Peyer's patch (tissue), 4 donors: ENCODE measurements at regions not wholly inside any gene's neighbourhood (a gene's known extent, or its start where the extent isn't known, plus 50 kb on each side); places are given as distances from the start of the nearest gene placed in this dataset.

ENCODE experiments used
- DNase-seq, 3 donors: peaks; one replicate each; pipeline ENCODE4 v3.0.0-alpha.2; 2017 to 2019
- H3K27ac ChIP-seq, 4 donors: fragments of 200-600 bp; sonication (generic); one replicate each; pipeline ENCODE4 v1.5.1; 2016 to 2019
- H3K27me3 ChIP-seq, 2 donors: fragments of 200-600 bp; sonication (generic); one replicate each; pipeline ENCODE4 v1.5.1; 2019
- H3K36me3 ChIP-seq, 3 donors: fragments of 200-600 bp; sonication (generic); one replicate each; pipeline ENCODE4 v1.5.1; 2016 to 2019
- H3K4me1 ChIP-seq, 4 donors: fragments of 200-600 bp; sonication (generic); one replicate each; pipeline ENCODE4 v1.5.1; 2016 to 2019
- H3K4me3 ChIP-seq, 4 donors: fragments of 200-600 bp; sonication (generic); 1 replicate in 3 of 4; 2 replicates in 1 of 4; pipeline ENCODE4 v1.5.1; 2016 to 2019; ENCODE audit warnings: mild to moderate bottlenecking in 1 of 4
- H3K9me3 ChIP-seq, 4 donors: fragments of 200-600 bp; sonication (generic); one replicate each; pipeline ENCODE4 v1.5.1; 2016 to 2019; ENCODE audit warnings: mild to moderate bottlenecking in 1 of 4
- POLR2A ChIP-seq, 2 donors: fragments of 450-650 bp; IDR thresholded peaks; one replicate each; pipeline ENCODE4 v1.5.1; 2017; ENCODE audit warnings: antibody characterized with exemption in 2 of 2, mild to moderate bottlenecking in 2 of 2, moderate library complexity in 2 of 2
- TF ChIP-seq, protein P1 (sequence below), 6 experiments: fragments of 450-650 bp in 4 of 6; fragments of 200-600 bp in 2 of 6; sonication (generic) in 1 of 6; IDR thresholded peaks; one replicate each; pipeline ENCODE4 v1.5.1; 2017 to 2019; ENCODE audit warnings: antibody characterized with exemption in 6 of 6, mild to moderate bottlenecking in 3 of 6, moderate library complexity in 1 of 6

GRCh38 chr7:46414946-46415345 lies 493.9 kb upstream of the IGFBP3 start:
- no peaks in the 10 kb centered on the region for H3K36me3 ChIP-seq
- no peaks in the 10 kb centered on the region for H3K9me3 ChIP-seq
- TF ChIP-seq POLR2A (IDR thresholded peaks at IDR 0.05) = no peak
- TF ChIP-seq, protein P1, sequence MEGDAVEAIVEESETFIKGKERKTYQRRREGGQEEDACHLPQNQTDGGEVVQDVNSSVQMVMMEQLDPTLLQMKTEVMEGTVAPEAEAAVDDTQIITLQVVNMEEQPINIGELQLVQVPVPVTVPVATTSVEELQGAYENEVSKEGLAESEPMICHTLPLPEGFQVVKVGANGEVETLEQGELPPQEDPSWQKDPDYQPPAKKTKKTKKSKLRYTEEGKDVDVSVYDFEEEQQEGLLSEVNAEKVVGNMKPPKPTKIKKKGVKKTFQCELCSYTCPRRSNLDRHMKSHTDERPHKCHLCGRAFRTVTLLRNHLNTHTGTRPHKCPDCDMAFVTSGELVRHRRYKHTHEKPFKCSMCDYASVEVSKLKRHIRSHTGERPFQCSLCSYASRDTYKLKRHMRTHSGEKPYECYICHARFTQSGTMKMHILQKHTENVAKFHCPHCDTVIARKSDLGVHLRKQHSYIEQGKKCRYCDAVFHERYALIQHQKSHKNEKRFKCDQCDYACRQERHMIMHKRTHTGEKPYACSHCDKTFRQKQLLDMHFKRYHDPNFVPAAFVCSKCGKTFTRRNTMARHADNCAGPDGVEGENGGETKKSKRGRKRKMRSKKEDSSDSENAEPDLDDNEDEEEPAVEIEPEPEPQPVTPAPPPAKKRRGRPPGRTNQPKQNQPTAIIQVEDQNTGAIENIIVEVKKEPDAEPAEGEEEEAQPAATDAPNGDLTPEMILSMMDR (IDR thresholded peaks at IDR 0.05) = no peak
- no peaks in the 10 kb centered on the region for H3K4me1 ChIP-seq
- DNase-seq = no peak
- H3K4me3 ChIP-seq = no peak overlapping the region
- H3K27me3 ChIP-seq = no peaks in the 10 kb centered on the region
- no peak overlapping the region for H3K27ac ChIP-seq

DNA sequence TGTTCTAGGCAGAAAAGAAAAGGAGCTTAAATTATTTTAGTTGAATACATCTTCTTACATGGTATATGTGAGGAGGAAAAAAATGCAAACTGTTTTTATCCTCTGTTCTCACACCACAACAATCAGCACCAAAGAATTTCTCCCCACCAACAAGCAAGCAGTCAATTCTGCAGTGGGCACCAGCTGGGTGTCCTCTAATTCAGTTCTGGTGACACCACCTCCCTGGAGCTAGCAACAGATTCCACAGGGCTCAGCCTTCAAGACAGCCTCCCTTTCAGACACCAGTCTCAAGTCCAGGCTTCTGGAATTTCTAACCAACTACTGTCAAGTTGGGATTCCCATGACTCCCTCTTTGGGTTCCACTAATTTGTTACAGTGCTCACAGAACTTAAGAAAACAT lies 490.2 kb upstream of the IGFBP3 start:
- H3K4me1 ChIP-seq = no peaks in the 10 kb centered on the region
- no peak overlapping the region for H3K27ac ChIP-seq
- H3K36me3 ChIP-seq = no peaks in the 10 kb centered on the region
- H3K4me3 ChIP-seq = no peak overlapping the region
- no peak for DNase-seq
- no peaks in the 10 kb centered on the region for H3K27me3 ChIP-seq
- no peak for TF ChIP-seq POLR2A (IDR thresholded peaks at IDR 0.05)
- no peaks in the 10 kb centered on the region for H3K9me3 ChIP-seq

GRCh38 chr7:46407125-46407524 lies 486.1 kb upstream of the IGFBP3 start:
- no peak for DNase-seq
- Histone ChIP-seq H3K27me3 (no peaks in the 10 kb centered on the region), H3K27ac (no peak overlapping the region), H3K36me3 (no peaks in the 10 kb centered on the region), H3K4me1 (no peaks in the 10 kb centered on the region), H3K9me3 (no peaks in the 10 kb centered on the region), H3K4me3 (no peak overlapping the region)
- no peak for TF ChIP-seq POLR2A (IDR thresholded peaks at IDR 0.05)
- TF ChIP-seq, protein P1 (IDR thresholded peaks at IDR 0.05) = no peak

- no peaks in the 10 kb centered on the region for H3K4me1 ChIP-seq
- H3K4me3 ChIP-seq = no peak overlapping the region
- H3K9me3 ChIP-seq = no peaks in the 10 kb centered on the region
- TF ChIP-seq, protein P1 (IDR thresholded peaks at IDR 0.05) = no peak
- TF ChIP-seq POLR2A (IDR thresholded peaks at IDR 0.05) = no peak
- no peak overlapping the region for H3K27ac ChIP-seq
- no peaks in the 10 kb centered on the region for H3K27me3 ChIP-seq
- no peaks in the 10 kb centered on the region for H3K36me3 ChIP-seq
- DNase-seq = no peak
Measured at GRCh38 chr7:46397591-46397990, 476.5 kb upstream of the IGFBP3 start.

DNA sequence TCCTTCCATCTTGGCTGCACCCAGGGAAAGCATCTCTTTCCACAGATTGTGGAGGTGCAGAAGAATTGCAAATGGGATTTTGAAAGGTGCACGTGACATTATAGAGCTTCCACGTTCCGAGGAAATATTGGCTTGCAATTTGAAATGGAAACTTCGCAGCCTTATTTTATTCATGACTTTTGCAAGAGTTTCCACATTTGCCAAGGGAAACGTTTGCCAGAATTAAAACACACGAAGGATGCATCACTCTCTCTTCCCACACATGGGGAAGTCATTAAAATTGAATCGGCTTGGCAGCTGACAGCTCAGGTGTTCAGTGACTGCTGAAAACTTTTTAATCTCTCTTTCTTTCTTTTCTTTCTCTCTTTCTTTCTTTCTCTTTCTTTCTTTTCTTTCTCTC lies 475.4 kb upstream of the IGFBP3 start:
- no peaks in the 10 kb centered on the region for H3K27me3 ChIP-seq
- no peaks in the 10 kb centered on the region for H3K36me3 ChIP-seq
- no peak for TF ChIP-seq POLR2A (IDR thresholded peaks at IDR 0.05)
- TF ChIP-seq, protein P1 (IDR thresholded peaks at IDR 0.05) = no peak
- no peaks in the 10 kb centered on the region for H3K4me1 ChIP-seq
- H3K27ac ChIP-seq = no peak overlapping the region
- no peaks in the 10 kb centered on the region for H3K9me3 ChIP-seq
- H3K4me3 ChIP-seq = no peak overlapping the region
- no peak for DNase-seq

GRCh38 chr7:46393142-46393541 lies 472.1 kb upstream of the IGFBP3 start:
- no peak overlapping the region for H3K27ac ChIP-seq
- no peaks in the 10 kb centered on the region for H3K36me3 ChIP-seq
- peaks cover 0 to 6% (median 0%) of the 10 kb centered on the region in 4 donors for H3K4me1 ChIP-seq
- no peak for TF ChIP-seq POLR2A (IDR thresholded peaks at IDR 0.05)
- TF ChIP-seq, protein P1 (IDR thresholded peaks at IDR 0.05) = no peak
- H3K27me3 ChIP-seq = no peaks in the 10 kb centered on the region
- DNase-seq = no peak
- H3K9me3 ChIP-seq = no peaks in the 10 kb centered on the region
- no peak overlapping the region for H3K4me3 ChIP-seq
